HCT116 (cell line): ENCODE measurements at regions not wholly inside any gene's neighbourhood (a gene's known extent, or its start where the extent isn't known, plus 50 kb on each side); places are given as distances from the start of the nearest gene placed in this dataset.

Experiments
- EZH2 ChIP-seq: fragments of 200-600 bp; sonication (generic); IDR thresholded peaks from 2 replicates; pipeline ENCODE4 v1.6.1; 2017; ENCODE audit warnings: antibody characterized with exemption, mixed run types
- POLR2A ChIP-seq: IDR thresholded peaks from 2 replicates; pipeline ENCODE4 v1.7.0; 2011; ENCODE audit warnings: borderline replicate concordance; ENCODE audit not compliant: insufficient read depth, insufficient read length; ENCODE audit errors: extremely low read depth
- RAD21 ChIP-seq: IDR thresholded peaks from 2 replicates; pipeline ENCODE4 v1.6.1; 2012; ENCODE audit warnings: low read depth, mild to moderate bottlenecking
- TCF7L2 ChIP-seq: IDR thresholded peaks from 2 replicates; pipeline ENCODE4 v1.7.0; 2011; ENCODE audit warnings: borderline replicate concordance, inconsistent platforms; ENCODE audit not compliant: insufficient read depth, insufficient read length; ENCODE audit errors: extremely low read depth
- ZFX ChIP-seq: fragments of 450-650 bp; IDR thresholded peaks from 2 replicates; pipeline ENCODE4 v1.6.1; 2017
- TF ChIP-seq, protein P1 (sequence below), 3 experiments: fragments of 200-600 bp in 1 of 3; sonication (generic) in 1 of 3; IDR thresholded peaks in 2 of 3; conservative IDR thresholded peaks in 1 of 3; 2 replicates each; pipeline ENCODE4 v1.5.1; 2012 to 2017; ENCODE audit warnings: low read depth in 2 of 3, low read length in 2 of 3, antibody characterized with exemption in 1 of 3, borderline replicate concordance in 1 of 3, control low read depth in 1 of 3, mild to moderate bottlenecking in 1 of 3, mixed read lengths in 1 of 3, mixed run types in 1 of 3, moderate library complexity in 1 of 3; ENCODE audit not compliant: insufficient read depth in 1 of 3

DNA sequence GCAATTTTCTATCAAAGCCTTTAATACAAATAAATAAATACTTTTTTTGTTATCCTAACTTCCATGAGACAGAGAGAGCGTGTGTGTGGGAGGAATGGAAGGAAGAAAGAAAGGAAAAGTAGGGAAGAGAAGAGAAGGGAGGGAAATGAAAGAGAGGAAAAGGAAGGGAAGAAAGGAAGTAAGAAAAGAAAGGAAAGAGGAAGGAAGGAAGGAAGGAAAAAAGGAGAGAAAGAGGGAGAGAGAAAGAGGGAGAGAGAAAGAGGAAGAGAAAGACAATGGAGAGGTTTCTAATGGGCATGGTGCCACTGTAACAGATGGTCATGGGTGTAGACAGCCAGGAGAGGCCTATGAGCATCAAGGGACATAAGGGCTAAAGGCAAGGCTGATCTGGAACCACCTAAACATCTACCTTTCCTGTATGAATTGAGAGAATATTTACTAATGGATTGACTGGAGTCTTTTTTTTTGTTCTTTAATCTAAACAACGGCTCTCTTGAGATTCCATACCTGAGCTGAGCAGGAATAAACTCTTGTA is 234.9 kb downstream of the PTPRC start:
- no peak for TF ChIP-seq TCF7L2
- TF ChIP-seq, protein P1, sequence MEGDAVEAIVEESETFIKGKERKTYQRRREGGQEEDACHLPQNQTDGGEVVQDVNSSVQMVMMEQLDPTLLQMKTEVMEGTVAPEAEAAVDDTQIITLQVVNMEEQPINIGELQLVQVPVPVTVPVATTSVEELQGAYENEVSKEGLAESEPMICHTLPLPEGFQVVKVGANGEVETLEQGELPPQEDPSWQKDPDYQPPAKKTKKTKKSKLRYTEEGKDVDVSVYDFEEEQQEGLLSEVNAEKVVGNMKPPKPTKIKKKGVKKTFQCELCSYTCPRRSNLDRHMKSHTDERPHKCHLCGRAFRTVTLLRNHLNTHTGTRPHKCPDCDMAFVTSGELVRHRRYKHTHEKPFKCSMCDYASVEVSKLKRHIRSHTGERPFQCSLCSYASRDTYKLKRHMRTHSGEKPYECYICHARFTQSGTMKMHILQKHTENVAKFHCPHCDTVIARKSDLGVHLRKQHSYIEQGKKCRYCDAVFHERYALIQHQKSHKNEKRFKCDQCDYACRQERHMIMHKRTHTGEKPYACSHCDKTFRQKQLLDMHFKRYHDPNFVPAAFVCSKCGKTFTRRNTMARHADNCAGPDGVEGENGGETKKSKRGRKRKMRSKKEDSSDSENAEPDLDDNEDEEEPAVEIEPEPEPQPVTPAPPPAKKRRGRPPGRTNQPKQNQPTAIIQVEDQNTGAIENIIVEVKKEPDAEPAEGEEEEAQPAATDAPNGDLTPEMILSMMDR (IDR thresholded peaks at IDR 0.05 in 2 of 3, conservative IDR thresholded peaks at IDR 0.05 in 1 of 3; ENCODE audit: borderline replicate concordance in 1 of 3, insufficient read depth in 1 of 3, low read depth in 2 of 3, low read length in 2 of 3): no peak
- no peak for TF ChIP-seq POLR2A
- TF ChIP-seq ZFX: no peak
- no peak for TF ChIP-seq RAD21
- no peak for TF ChIP-seq EZH2
